ENCODE measurements at regions not wholly inside any gene's neighbourhood (a gene's known extent, or its start where the extent isn't known, plus 50 kb on each side); places are given as distances from the start of the nearest gene placed in this dataset.

DNA sequence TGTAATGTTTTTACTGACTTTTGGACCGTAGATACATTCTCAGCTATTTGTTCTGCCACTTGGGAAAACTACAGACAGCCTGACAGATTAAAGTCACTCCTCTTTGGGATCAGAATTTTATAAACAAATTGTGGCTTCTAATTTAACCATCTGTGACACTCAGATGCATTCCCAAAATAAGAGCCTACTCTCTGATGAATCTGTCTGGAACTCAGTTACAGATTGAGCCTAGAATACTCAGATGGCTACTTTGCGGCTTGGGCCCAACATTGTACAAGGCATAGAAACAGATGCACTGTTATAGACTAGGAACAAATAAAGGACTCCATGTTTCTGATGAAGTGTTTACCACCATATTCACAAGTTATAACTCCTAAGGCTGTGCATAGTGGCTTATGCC is 291.0 kb upstream of the SLITRK6 start:
- Histone ChIP-seq H4K20me1 (ENCODE audit: insufficient read depth, low read length) (no peaks in the 10 kb centered on the region), H3K36me3 (ENCODE audit: insufficient read depth, low read length) (no peaks in the 10 kb centered on the region), H3K4me2 (ENCODE audit: insufficient read depth, low read length) (no peak overlapping the region), H3K27me3 (ENCODE audit: insufficient read depth, low read length) (no peaks in the 10 kb centered on the region), H3K4me3 (ENCODE audit: insufficient read depth, low read length) (no peak overlapping the region), H3K9me3 (ENCODE audit: low read depth, low read length) (no peaks in the 10 kb centered on the region), H3K79me2 (ENCODE audit: insufficient read depth, low read length) (no peaks in the 10 kb centered on the region), H3K4me1 (ENCODE audit: insufficient read depth, low read length) (no peaks in the 10 kb centered on the region), H3K27ac (ENCODE audit: low read depth, low read length) (no peak overlapping the region), H2AFZ (ENCODE audit: low read length) (no peak overlapping the region)
- DNase-seq (ENCODE audit: insufficient read length, low spot score, missing footprints): no peak
- TF ChIP-seq, protein P1, sequence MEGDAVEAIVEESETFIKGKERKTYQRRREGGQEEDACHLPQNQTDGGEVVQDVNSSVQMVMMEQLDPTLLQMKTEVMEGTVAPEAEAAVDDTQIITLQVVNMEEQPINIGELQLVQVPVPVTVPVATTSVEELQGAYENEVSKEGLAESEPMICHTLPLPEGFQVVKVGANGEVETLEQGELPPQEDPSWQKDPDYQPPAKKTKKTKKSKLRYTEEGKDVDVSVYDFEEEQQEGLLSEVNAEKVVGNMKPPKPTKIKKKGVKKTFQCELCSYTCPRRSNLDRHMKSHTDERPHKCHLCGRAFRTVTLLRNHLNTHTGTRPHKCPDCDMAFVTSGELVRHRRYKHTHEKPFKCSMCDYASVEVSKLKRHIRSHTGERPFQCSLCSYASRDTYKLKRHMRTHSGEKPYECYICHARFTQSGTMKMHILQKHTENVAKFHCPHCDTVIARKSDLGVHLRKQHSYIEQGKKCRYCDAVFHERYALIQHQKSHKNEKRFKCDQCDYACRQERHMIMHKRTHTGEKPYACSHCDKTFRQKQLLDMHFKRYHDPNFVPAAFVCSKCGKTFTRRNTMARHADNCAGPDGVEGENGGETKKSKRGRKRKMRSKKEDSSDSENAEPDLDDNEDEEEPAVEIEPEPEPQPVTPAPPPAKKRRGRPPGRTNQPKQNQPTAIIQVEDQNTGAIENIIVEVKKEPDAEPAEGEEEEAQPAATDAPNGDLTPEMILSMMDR (IDR thresholded peaks at IDR 0.05; ENCODE audit: extremely low read depth, low read depth, low read length): no peak

DNA sequence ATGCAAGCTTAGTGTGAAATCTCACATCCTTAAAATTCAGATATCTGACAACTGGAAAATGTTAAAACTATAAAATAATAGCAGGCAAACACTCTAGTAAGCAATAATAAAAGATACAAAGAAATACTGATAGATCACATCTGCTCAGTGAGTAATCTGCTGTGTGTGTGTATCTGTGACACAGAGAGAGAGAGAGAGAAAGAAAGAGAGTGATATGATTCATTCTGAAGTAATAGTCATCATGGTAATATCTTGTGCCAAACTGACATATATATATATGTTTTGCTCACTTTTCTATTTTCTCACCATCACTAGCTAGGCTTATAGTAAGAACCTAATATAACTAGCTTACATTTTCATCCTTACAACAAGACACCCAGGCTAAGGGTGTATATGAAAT is 288.0 kb upstream of the SLITRK6 start:
- DNase-seq (ENCODE audit: insufficient read length, low spot score, missing footprints): no peak
- Histone ChIP-seq H3K4me2 (ENCODE audit: insufficient read depth, low read length) (no peak overlapping the region), H3K9me3 (ENCODE audit: low read depth, low read length) (peaks cover 2% of the 10 kb centered on the region), H2AFZ (ENCODE audit: low read length) (no peak overlapping the region), H3K4me1 (ENCODE audit: insufficient read depth, low read length) (no peaks in the 10 kb centered on the region), H3K27me3 (ENCODE audit: insufficient read depth, low read length) (no peaks in the 10 kb centered on the region), H4K20me1 (ENCODE audit: insufficient read depth, low read length) (no peaks in the 10 kb centered on the region), H3K79me2 (ENCODE audit: insufficient read depth, low read length) (no peaks in the 10 kb centered on the region), H3K27ac (ENCODE audit: low read depth, low read length) (no peak overlapping the region), H3K36me3 (ENCODE audit: insufficient read depth, low read length) (no peaks in the 10 kb centered on the region), H3K4me3 (ENCODE audit: insufficient read depth, low read length) (no peak overlapping the region)
- TF ChIP-seq, protein P1 (IDR thresholded peaks at IDR 0.05; ENCODE audit: extremely low read depth, low read depth, low read length): no peak

DNA sequence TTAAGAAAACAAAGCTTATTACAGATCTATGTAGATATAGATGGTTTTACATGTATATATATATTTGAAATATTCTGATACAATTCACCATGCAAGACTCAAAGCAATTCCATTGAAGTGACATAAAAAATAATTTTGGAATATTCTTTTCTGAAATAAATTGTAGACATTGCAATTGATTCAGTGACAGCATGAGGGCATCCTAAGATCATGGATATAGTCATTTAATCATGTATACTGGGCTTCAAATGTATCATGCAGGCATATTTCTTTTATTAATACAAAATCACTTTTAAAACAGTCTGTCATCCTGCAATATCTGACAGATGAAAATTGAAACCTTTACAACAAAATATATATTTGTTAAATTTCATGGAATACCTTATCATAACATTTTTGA is 286.7 kb upstream of the SLITRK6 start:
- Histone ChIP-seq H3K27ac (ENCODE audit: low read depth, low read length) (no peak overlapping the region), H3K27me3 (ENCODE audit: insufficient read depth, low read length) (no peaks in the 10 kb centered on the region), H4K20me1 (ENCODE audit: insufficient read depth, low read length) (no peaks in the 10 kb centered on the region), H3K4me1 (ENCODE audit: insufficient read depth, low read length) (no peaks in the 10 kb centered on the region), H3K4me2 (ENCODE audit: insufficient read depth, low read length) (no peak overlapping the region), H3K79me2 (ENCODE audit: insufficient read depth, low read length) (no peaks in the 10 kb centered on the region), H2AFZ (ENCODE audit: low read length) (no peak overlapping the region), H3K9me3 (ENCODE audit: low read depth, low read length) (peaks cover 2% of the 10 kb centered on the region), H3K36me3 (ENCODE audit: insufficient read depth, low read length) (no peaks in the 10 kb centered on the region), H3K4me3 (ENCODE audit: insufficient read depth, low read length) (no peak overlapping the region)
- TF ChIP-seq, protein P1 (IDR thresholded peaks at IDR 0.05; ENCODE audit: extremely low read depth, low read depth, low read length): no peak
- DNase-seq (ENCODE audit: insufficient read length, low spot score, missing footprints): no peak

DNA sequence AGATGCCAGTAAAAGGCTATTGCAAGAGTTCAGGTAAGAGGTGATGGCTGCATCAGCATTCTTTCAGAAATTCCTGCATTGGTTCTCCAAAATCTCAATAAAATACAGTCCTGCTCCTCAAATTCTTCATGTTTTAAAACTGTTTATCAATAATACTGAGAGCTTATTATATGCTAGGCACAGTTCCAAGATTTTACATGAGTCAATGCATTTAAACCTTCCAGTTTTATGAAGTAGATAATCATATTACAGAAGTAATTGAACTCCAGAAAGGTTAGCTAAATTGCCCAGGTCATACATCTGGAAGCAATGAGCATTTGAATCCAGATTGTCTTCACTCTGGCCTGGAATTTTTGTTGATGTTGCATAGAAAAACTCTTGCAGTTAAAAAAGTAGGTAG is 282.9 kb upstream of the SLITRK6 start:
- H3K27ac ChIP-seq (ENCODE audit: low read depth, low read length): no peak overlapping the region
- no peaks in the 10 kb centered on the region for H3K79me2 ChIP-seq (ENCODE audit: insufficient read depth, low read length)

More for the DNA sequence above, 282.9 kb upstream of the SLITRK6 start:
- Histone ChIP-seq H3K9me3 (ENCODE audit: low read depth, low read length) (peaks cover 2% of the 10 kb centered on the region), H3K4me3 (ENCODE audit: insufficient read depth, low read length) (no peak overlapping the region), H4K20me1 (ENCODE audit: insufficient read depth, low read length) (no peaks in the 10 kb centered on the region), H3K27me3 (ENCODE audit: insufficient read depth, low read length) (no peaks in the 10 kb centered on the region), H3K36me3 (ENCODE audit: insufficient read depth, low read length) (no peaks in the 10 kb centered on the region), H3K4me1 (ENCODE audit: insufficient read depth, low read length) (no peaks in the 10 kb centered on the region), H3K4me2 (ENCODE audit: insufficient read depth, low read length) (no peak overlapping the region), H2AFZ (ENCODE audit: low read length) (no peak overlapping the region)
- DNase-seq (ENCODE audit: insufficient read length, low spot score, missing footprints): no peak
- TF ChIP-seq, protein P1 (IDR thresholded peaks at IDR 0.05; ENCODE audit: extremely low read depth, low read depth, low read length): no peak
